GM12878 (cell line): ENCODE measurements at regions not wholly inside any gene's neighbourhood (a gene's known extent, or its start where the extent isn't known, plus 50 kb on each side); places are given as distances from the start of the nearest gene placed in this dataset.

Source experiments
- POLR2A ChIP-seq: IDR thresholded peaks from 2 replicates; pipeline ENCODE4 v1.6.1; 2011; ENCODE audit warnings: low read depth, mild to moderate bottlenecking, low read length
- POLR2AphosphoS5 ChIP-seq: IDR thresholded peaks from 2 replicates; pipeline ENCODE4 v1.6.1; 2011; ENCODE audit warnings: mild to moderate bottlenecking, low read length, inconsistent platforms
- RCOR1 ChIP-seq: conservative IDR thresholded peaks from 2 replicates; pipeline ENCODE4 v1.6.1; 2012; ENCODE audit warnings: low read depth, low read length, improper control_type of control experiment
- RELA ChIP-seq: fragments of 450-650 bp; IDR thresholded peaks from 2 replicates; pipeline ENCODE4 v1.8.0; 2014; ENCODE audit warnings: borderline replicate concordance; ENCODE audit not compliant: partially characterized antibody
- SUZ12 ChIP-seq: fragments of 200-600 bp; sonication (generic); IDR thresholded peaks from one replicate; pipeline ENCODE4 v1.6.1; 2018; ENCODE audit warnings: antibody characterized with exemption, mild to moderate bottlenecking; ENCODE audit not compliant: unreplicated experiment
- TCF12 ChIP-seq: IDR thresholded peaks from 2 replicates; pipeline ENCODE4 v1.6.1; 2011; ENCODE audit warnings: low read depth, mild to moderate bottlenecking, low read length
- TF ChIP-seq, protein P1 (sequence below), 3 experiments: IDR thresholded peaks in 2 of 3; conservative IDR thresholded peaks in 1 of 3; 2 replicates each; pipeline ENCODE4 v1.5.1; 2011; ENCODE audit warnings: low read depth in 3 of 3, low read length in 3 of 3, mild to moderate bottlenecking in 3 of 3, control low read depth in 2 of 3, moderate library complexity in 2 of 3, inconsistent platforms in 1 of 3, mixed read lengths in 1 of 3; ENCODE audit not compliant: control insufficient read depth in 2 of 3, insufficient read depth in 1 of 3; ENCODE audit errors: extremely low read depth in 1 of 3

DNA sequence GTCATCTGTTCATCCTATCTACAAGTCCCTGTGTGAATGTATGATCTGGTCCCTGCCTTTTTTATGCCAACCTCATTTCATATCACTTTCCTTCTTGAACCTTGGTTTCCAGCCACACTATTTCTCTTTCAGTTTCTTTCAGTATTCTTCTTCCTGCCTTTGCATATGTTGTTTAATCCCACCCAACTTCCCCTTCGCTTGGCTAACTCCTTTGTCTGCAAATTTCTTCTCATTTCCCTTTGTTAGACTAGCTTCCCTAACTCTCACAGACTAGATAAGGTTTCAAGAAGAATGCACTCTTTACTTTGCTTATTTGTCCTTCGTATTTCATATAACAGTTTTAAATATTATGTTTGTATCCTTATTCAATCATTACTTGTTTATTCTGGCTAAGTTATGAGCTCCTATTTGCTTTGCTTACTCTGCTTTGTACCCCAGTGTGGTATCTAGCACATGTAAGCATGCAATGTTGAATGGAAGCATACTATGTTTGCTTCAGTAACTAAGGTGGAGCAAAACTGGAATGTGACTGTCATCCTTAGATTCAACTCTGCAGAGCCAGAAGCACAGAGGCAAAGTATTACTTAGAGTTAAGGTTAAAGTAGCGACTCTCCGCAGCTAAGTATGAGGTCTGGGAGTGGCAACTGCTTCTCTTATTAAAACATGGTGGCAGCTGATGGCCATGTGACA, 681.3 kb downstream of the CPS1 start:
- TF ChIP-seq POLR2AphosphoS5: no peak
- no peak for TF ChIP-seq SUZ12
- TF ChIP-seq TCF12: no peak
- TF ChIP-seq, protein P1, sequence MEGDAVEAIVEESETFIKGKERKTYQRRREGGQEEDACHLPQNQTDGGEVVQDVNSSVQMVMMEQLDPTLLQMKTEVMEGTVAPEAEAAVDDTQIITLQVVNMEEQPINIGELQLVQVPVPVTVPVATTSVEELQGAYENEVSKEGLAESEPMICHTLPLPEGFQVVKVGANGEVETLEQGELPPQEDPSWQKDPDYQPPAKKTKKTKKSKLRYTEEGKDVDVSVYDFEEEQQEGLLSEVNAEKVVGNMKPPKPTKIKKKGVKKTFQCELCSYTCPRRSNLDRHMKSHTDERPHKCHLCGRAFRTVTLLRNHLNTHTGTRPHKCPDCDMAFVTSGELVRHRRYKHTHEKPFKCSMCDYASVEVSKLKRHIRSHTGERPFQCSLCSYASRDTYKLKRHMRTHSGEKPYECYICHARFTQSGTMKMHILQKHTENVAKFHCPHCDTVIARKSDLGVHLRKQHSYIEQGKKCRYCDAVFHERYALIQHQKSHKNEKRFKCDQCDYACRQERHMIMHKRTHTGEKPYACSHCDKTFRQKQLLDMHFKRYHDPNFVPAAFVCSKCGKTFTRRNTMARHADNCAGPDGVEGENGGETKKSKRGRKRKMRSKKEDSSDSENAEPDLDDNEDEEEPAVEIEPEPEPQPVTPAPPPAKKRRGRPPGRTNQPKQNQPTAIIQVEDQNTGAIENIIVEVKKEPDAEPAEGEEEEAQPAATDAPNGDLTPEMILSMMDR (IDR thresholded peaks at IDR 0.05 in 2 of 3, conservative IDR thresholded peaks at IDR 0.05 in 1 of 3; ENCODE audit: control insufficient read depth in 2 of 3, extremely low read depth in 1 of 3, insufficient read depth in 1 of 3, low read depth in 3 of 3, low read length in 3 of 3): no peak
- TF ChIP-seq RCOR1: no peak
- TF ChIP-seq POLR2A: no peak
- TF ChIP-seq RELA: no peak
